SK-N-MC (cell line): ENCODE measurements at regions not wholly inside any gene's neighbourhood (a gene's known extent, or its start where the extent isn't known, plus 50 kb on each side); places are given as distances from the start of the nearest gene placed in this dataset.

Experiments used
- DNase-seq: peaks from one replicate; pipeline ENCODE4 v3.0.0-alpha.2; 2011; ENCODE audit warnings: low read depth, low spot score
- H3K27ac ChIP-seq: fragments of 200-600 bp; sonication (generic); 2 replicates; pipeline ENCODE4 v1.5.1; 2016; ENCODE audit warnings: mixed run types
- H3K36me3 ChIP-seq: fragments of 200-600 bp; sonication (generic); 2 replicates; pipeline ENCODE4 v1.6.1; 2017; ENCODE audit warnings: antibody characterized with exemption, low read length, mixed read lengths; ENCODE audit not compliant: insufficient read depth
- H3K4me3 ChIP-seq: fragments of 200-600 bp; sonication (generic); 2 replicates; pipeline ENCODE4 v1.5.1; 2016
- H3K9ac ChIP-seq: fragments of 200-600 bp; sonication (generic); 2 replicates; pipeline ENCODE4 v1.8.0; 2017; ENCODE audit warnings: mixed run types, mixed read lengths; ENCODE audit not compliant: insufficient read length
- H3K9me3 ChIP-seq: fragments of 200-600 bp; sonication (generic); 2 replicates; pipeline ENCODE4 v1.6.1; 2017; ENCODE audit warnings: low read depth, mild to moderate bottlenecking, antibody characterized with exemption, low read length, moderate library complexity, mixed read lengths
- EZH2 ChIP-seq: fragments of 200-600 bp; sonication (generic); IDR thresholded peaks from one replicate; pipeline ENCODE4 v1.6.1; 2017; ENCODE audit warnings: antibody characterized with exemption
- FOXP2 ChIP-seq: optimal IDR thresholded peaks from 2 replicates; pipeline ENCODE3; 2011; ENCODE audit warnings: mild to moderate bottlenecking, moderate library complexity; ENCODE audit not compliant: insufficient read depth; ENCODE audit errors: extremely low read length, control extremely low read depth
- POLR2AphosphoS5 ChIP-seq: IDR thresholded peaks from 2 replicates; pipeline ENCODE4 v1.6.1; 2012; ENCODE audit warnings: mild to moderate bottlenecking, low read depth, low read length, borderline replicate concordance

- TF ChIP-seq POLR2AphosphoS5 (no peak), EZH2 (no peak), FOXP2 (no peak)
- Histone ChIP-seq H3K4me3 (no peak overlapping the region), H3K36me3 (no peaks in the 10 kb centered on the region), H3K9ac (no peak overlapping the region), H3K27ac (no peak overlapping the region), H3K9me3 (no peaks in the 10 kb centered on the region)
- DNase-seq = no peak
Measured at GRCh38 chr3:188047536-188047935, 106.4 kb upstream of the LPP start.

DNA sequence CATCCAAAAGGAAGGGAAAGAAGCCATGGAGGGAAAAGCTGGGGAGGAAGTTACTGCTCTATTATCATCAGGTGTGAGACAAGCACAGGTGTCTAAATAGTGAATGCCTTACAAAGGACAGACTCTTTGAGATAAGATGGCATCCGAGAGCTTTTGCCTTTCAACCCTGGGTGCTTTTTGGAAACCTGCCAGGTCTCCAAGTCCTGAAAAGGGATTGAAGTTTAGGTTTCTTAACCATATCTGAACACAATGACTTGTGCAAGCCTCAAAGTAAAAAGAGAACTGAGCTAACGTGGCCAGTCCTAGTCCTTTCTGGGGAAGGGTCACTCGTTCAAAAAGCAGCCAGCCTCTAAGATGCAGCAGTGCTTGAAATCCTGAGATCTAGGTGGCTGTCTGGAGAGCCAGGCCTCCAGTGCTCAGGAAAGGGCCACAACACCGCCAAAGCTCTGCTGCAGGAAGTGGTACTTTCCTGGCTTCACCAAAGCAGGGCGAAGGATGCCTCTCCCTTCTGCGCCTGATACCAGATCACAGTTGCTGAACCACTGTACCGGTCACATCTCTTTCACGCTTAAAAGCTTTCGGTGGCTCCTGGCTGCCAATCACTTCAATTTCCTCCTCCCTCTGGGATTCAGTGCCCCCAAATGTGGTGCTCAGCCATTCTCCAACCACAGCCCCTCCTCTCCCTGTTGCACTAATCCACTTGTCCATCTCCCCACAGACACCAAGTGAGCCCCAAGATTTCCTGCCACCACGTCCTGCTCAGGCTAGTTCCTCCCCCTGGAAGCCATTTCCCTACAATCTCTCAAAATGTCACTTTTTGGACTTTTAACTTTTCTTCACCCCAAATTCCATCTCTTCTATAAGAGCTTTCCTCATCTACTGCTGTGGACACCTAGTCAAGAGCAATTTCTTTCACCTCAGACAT lies 104.1 kb upstream of the LPP start:
- Histone ChIP-seq H3K9me3 (no peaks in the 10 kb centered on the region), H3K27ac (no peak overlapping the region), H3K4me3 (no peak overlapping the region), H3K36me3 (no peaks in the 10 kb centered on the region), H3K9ac (no peak overlapping the region)
- TF ChIP-seq EZH2 = no peak
- no peak for TF ChIP-seq POLR2AphosphoS5
- no peak for TF ChIP-seq FOXP2
- DNase-seq = no peak

GRCh38 chr3:188051801-188052168 lies 102.2 kb upstream of the LPP start:
- H3K4me3 ChIP-seq = no peak overlapping the region
- peak overlapping the region; percentile 9; the same call in 1 of the 2 replicates for H3K27ac ChIP-seq
- H3K36me3 ChIP-seq = no peaks in the 10 kb centered on the region
- H3K9me3 ChIP-seq = no peaks in the 10 kb centered on the region
- DNase-seq = no peak
- TF ChIP-seq FOXP2 (no peak), EZH2 (no peak), POLR2AphosphoS5 (no peak)
- H3K9ac ChIP-seq = peak overlapping the region; percentile 5

- no peaks in the 10 kb centered on the region for H3K36me3 ChIP-seq
- no peak for TF ChIP-seq POLR2AphosphoS5
- TF ChIP-seq FOXP2 = no peak
- no peak for TF ChIP-seq EZH2
- peak overlapping the region; percentile 49; the same call in 1 of the 2 replicates for H3K4me3 ChIP-seq
- H3K9me3 ChIP-seq = no peaks in the 10 kb centered on the region
- H3K9ac ChIP-seq = peak overlapping the region; percentile 5
- no peak for DNase-seq
- H3K27ac ChIP-seq = peak overlapping the region; percentile 78
Measured at GRCh38 chr3:188052169-188053035, 101.6 kb upstream of the LPP start.

DNA sequence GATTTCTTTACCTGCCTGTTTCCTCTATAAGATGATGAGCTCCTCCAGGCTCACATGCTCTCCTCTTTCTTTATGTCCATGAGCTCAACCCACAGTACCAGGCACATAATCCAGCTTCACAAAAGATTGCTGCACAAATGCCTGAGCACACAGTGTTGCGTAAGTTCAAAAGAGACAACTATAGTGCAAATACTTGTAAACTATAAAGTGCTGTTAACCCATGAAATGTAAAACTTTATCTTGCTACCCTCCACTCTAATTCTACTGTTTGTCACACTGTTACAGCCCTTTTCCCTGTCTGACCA lies 101.0 kb upstream of the LPP start:
- no peak for DNase-seq
- H3K4me3 ChIP-seq = peak overlapping the region; percentile 49
- no peaks in the 10 kb centered on the region for H3K9me3 ChIP-seq
- H3K9ac ChIP-seq = peak overlapping the region; percentile 27
- H3K36me3 ChIP-seq = no peaks in the 10 kb centered on the region
- peak overlapping the region; percentile 78 for H3K27ac ChIP-seq
- TF ChIP-seq FOXP2 (no peak), EZH2 (no peak)

DNA sequence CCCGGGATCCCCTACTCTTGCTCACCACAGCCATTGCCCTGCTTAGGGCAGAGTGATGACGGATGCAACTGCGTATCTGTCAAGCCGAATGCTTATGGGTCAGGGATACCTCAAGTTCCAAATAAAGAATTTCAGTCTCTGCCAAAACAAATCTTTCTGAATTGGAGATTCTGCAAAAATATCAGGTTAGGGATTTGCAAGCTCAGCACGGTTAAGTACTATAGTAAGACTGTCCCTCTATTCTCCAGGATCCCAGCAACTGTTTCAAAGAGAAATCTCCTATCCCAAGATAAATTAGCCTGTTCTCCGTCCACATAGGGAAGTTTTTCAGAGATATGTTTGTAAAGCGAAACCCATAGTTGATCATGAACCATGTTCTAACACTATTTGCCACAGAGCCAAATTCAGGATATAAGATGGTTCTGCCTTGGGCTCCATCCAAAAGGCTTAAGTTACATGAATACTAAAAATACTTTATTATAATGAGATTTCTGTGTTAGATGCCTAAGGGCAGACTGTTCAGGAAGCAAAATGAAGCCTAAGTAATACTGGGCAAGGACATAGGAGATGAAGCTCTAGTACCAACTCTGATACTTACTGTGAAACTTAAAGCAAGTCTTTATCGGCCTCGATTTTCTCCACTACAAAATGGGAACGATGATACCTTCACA lies 100.1 kb upstream of the LPP start:
- TF ChIP-seq EZH2 = no peak
- no peak for TF ChIP-seq FOXP2
- TF ChIP-seq POLR2AphosphoS5 = no peak
- peak; percentile 85 for DNase-seq
- H3K36me3 ChIP-seq = no peaks in the 10 kb centered on the region
- peak overlapping the region; percentile 78 for H3K27ac ChIP-seq
- peak overlapping the region; percentile 27 for H3K9ac ChIP-seq
- peak overlapping the region; percentile 49 for H3K4me3 ChIP-seq
- H3K9me3 ChIP-seq = no peaks in the 10 kb centered on the region

GRCh38 chr3:188054541-188054940 lies 99.4 kb upstream of the LPP start:
- Histone ChIP-seq H3K36me3 (no peaks in the 10 kb centered on the region), H3K9ac (no peak overlapping the region), H3K27ac (peak overlapping the region; percentile 16; the same call in 1 of the 2 replicates), H3K4me3 (peak overlapping the region; percentile 12; the same call in 1 of the 2 replicates), H3K9me3 (no peaks in the 10 kb centered on the region)
- TF ChIP-seq POLR2AphosphoS5 (no peak), FOXP2 (no peak), EZH2 (no peak)
- no peak for DNase-seq

- no peak overlapping the region for H3K27ac ChIP-seq
- no peaks in the 10 kb centered on the region for H3K9me3 ChIP-seq
- TF ChIP-seq POLR2AphosphoS5 (no peak), FOXP2 (no peak), EZH2 (no peak)
- H3K4me3 ChIP-seq = no peak overlapping the region
- H3K36me3 ChIP-seq = no peaks in the 10 kb centered on the region
- DNase-seq = no peak
- no peak overlapping the region for H3K9ac ChIP-seq
Measured at GRCh38 chr3:188055388-188055787, 98.6 kb upstream of the LPP start.
